ENCODE measurements at regions not wholly inside any gene's neighbourhood (a gene's known extent, or its start where the extent isn't known, plus 50 kb on each side); places are given as distances from the start of the nearest gene placed in this dataset.

DNA sequence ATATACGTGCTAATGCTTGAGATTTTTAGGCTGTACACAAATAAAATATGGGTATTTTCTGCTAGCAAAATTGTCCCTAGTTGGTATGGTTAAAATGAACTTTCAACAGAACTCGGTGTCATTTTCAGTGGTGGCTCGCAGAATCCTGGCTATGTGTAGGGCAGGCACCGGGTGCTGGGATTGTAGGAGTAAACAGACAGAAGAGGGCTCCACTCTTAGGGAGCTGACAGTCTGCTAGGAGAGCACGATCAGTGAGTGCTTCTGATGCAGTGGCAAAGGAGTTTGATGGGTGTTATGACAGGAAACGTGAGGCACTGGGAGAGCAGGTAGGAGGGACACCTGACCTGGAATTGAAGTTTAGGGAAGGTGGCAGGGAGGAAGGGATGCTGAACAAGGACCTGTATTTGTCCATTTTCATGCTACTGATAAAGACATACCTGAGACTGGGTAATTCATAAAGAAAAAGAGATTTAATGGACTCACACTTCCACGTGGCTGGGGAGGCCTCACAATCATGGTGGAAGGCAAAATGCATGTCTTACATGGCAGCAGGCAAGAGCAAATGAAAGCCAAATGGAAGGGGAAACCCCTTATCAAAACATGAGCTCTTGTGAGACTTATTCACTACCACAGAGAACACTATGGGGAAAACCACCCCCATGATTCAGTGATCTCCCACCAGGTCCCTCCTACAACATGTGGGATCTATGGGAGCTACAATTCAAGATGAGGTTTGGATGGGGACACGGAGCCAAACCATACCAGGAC is 105.4 kb upstream of the LCLAT1 start:
- no peak for DNase-seq

DNA sequence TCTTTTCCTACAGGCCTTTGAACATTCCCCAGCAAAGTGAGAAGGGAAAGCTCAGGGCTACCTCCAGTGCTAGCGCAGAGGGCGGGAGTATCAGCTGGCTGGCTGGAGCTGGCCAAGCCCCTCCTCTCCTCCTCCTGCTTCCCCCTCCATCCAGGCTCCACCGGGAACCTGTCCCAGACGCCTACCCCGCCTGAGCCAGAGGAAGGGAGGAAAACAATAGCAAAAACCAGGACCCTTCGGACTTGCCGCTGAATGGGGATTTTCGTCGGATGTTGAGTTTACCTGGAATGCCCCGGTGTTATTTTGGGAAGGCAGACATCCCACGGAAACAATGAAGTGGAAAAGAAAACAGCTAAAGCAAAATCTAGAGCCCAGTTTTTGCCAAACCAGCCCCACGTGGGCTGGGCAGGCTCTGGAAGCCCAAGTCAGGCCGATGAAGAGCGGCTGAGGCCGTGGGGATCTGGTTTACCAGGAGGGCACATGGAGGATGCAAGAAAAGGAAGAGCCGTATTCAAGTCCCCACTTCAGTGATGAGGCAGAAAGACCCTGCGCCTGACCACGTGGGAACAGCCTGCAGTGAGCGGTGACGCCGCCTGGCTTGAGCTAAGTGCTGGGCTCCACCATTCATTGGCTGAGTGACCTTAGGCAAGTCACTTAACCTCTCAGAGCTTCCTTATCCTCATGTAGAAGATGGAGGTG is 100.4 kb upstream of the LCLAT1 start:
- DNase-seq = no peak

DNA sequence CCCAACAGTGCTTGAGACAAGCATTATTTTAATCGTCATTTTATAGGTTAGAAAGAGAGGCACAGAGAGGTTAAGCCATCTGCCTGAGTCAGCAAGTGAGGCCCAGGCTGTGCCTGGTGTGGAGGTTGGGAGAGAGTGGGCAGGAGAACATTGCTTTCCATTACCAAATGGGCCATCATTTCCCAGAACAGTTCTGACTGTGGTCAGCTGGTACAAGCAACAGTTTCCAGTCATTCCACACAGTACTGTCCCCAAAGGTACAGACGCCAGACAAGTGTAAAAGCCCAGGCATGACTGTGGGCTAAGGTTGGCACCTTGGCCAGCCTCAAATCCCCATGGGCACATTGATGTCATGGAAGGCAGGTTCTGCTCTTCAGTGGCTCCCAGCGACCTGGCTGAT is 98.2 kb upstream of the LCLAT1 start:
- no peak for DNase-seq

DNA sequence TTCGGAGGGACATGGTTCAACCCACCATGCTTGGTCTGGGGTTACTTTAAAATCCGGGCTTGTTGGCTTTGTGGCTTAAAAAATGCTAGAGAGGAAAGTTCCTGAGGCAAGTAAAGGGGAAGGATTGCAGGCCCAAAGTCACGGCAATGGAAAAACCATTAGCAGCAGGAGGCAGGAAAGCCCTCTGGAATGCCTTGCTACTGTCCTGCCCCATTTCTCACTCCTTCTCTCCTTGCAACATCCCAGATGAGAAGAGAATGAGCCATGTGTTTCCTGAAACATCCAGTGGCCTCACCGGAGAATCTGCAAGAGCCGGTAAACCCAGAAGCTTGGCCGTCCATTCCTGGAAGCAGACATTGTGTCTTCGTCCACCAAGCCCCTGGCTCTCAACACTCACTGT is 97.4 kb upstream of the LCLAT1 start:
- DNase-seq = no peak

DNA sequence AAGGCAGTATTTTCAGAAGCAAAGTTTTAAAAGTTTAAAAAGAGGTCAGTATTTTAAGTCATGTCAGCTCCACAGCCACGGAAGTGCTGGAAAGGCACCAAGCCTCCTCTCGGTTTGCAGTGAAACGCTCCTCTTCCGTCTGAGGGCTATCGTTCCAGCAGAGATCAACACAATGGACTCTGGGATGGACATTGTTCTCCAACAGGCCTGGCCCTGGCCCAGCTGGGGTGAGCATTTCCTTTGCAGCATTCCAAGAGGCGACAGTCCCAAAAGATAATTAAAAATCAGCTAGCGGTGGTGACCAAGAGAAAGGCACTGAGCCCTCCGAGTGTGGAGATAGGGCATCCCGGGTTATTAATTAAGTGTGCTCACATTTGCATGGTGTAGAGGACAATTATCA is 95.9 kb upstream of the LCLAT1 start:
- no peak for DNase-seq

DNA sequence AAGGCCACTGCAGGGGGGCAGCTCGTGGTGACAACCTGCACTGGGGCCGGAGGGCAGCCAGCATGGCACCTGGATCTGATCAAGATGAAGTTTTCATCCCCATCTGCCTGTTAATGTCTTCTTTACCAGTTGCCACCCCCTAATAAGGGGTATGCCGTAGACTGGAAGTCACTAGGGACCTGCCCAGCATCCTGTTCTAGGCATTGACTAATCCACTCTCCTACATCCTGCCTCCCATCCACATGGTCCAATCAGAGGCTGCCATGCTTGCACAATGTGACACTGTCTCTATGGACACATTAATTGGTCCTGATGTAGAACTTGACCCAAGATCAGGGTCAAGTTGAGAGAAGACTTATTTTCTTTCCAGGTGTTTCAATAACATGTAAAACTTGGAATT is 95.1 kb upstream of the LCLAT1 start:
- DNase-seq = no peak

DNA sequence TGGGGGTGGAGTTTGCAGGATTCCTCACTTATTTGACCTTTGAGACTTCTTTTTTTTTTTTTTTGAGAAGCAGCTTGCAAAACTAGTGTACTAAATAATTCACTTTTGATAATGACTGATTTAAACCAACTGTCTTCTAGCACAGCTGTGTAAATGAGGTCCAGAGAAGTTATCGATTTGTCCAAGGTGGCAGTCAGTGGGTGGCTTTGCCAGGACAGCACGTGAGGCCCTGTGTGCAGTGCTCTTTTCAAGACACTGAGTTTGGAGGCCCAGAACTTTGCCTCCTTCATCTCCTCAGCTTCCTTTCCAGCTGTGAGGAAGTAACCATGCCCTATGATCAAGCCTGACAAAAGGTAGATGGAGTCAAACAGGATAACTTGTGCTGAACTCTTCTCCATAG is 92.9 kb upstream of the LCLAT1 start:
- no peak for DNase-seq

DNA sequence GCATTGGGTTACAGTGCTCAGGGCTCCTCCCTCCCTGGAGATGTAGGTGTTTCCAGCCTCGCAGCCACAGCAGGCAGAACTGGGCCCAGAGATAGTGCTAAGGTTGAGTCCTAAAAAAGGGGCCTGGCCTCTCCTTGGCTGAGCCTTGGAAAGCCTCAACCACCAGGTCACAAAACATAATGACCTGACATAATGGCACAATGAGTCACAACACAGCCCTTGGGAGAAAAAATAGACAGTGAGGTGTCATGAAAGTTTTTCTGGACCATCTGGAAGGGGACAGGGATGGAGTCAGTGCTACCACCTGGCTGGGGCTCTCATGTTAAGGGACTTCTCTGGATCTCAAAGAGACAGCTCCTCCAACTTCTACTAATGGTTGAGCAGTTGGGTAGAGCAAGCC is 92.4 kb upstream of the LCLAT1 start:
- no peak for DNase-seq

DNA sequence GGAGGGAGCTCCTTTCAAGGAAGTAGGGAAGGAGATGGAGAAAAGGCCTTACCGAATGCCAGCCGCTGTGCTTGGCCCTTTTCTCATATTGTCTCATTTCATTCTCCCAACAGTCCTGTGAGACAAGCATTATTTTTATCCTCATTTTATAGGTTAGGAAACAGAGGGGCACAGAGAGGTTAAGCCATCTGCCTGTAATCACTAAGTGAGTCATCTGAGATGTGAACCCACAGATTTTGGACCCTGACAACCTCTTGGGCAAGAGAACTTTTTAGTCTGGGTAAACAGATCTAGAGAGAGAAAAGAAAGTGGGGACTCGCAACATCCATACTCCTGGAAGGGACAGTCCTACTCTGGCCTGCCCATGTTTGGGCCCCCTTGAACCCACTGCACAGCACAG is 91.7 kb upstream of the LCLAT1 start:
- no peak for DNase-seq

DNA sequence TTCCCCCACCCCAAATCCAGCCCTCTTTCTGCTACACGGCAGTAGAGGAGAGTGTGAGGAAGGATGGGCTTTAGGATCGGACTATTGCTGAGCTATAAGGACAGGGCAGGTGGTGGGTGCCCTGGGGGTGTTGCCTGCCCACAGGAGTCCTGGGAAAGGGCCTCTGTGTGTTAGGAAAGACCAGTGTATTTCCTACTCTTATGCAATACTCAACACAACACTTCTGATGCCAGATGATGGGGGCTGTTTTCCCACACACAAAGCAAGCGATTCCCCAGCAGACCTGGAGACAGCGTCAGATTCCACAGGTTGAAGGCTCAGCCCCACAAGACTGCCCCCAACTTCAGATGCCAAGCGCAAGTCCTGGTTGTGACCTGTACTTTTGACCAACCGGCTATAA is 91.0 kb upstream of the LCLAT1 start:
- DNase-seq = no peak

DNA sequence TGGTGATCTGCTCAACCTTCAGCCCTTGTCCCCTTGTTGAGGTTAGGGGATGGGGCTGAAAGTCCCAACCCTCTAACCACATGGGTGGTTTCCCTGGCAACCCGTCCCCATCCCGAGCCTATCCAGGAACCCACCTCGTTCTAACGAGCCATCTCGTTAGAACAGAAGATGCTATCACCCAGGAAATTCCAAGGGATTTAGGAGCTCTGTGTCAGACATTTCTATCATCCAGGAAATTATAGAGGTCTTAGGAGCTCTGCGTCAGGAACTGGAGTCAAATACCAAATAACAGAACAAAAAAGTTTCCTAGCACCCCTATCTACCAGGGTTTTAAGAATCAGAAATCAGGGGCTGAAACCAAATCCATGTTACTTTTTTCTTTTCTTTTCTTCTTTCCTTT is 90.3 kb upstream of the LCLAT1 start:
- DNase-seq = no peak

DNA sequence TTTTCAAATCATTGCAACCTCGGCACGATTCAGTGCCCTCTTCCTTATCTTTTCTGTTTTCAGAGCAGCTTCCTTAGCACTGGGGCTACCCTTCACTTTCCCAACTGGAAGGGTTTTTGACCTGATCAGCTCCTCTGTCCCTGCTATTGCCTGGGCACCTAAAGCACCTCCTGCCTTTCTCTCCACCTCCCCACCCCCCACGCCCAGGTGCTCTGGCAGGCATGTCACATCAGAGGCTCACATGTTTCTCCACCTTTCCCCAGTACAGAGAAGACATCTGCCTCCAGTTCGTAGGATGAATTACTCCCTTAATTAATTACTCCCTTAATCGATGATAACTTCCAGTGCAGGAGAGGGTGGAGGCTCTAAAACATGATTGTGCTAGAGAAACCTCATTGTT is 88.7 kb upstream of the LCLAT1 start:
- no peak for DNase-seq

DNA sequence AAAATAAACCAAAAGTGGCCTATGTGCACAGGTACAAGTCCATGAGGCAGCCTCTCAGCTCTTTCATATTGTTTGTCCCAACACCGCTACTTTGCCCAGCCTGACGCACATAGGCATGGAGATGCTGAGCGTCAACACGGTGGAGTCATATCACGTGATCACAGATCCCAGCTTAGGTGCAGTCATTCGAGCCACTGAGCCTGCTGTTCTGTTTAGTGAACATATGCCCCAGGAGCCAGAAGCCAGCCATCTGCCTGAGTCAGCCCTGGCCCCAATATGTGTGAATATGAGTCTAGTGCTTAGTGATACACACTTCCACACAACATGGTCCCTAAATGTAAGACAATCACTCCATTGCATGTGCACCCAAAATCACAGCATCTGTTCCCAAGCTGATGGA is 88.2 kb upstream of the LCLAT1 start:
- DNase-seq = no peak

DNA sequence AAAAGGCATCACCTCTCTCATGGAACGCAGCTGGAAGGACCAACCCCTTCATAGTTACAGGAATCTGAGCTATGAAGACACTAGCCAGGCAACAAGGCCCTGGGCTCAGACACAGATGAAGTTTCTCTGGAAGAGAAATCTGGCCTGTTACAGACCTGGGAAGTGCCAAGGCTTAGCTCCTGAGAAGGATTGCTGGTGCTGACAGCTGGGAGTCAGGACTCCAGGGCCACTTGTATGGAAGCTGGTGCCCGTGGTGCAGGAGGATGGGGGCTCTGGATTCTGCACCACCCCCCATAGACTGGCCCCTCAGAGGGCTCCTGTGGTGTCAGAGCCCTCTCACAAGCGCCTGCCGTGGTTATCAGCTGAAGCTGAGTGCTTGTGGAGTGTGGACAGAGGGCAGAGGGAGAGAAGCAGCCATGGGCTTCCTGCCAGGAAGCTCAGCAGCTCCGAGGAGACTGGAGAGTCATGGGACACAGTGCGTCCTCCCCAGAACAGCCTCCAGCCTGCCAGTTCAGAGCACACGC is 87.3 kb upstream of the LCLAT1 start:
- DNase-seq = peak; percentile 15

DNA sequence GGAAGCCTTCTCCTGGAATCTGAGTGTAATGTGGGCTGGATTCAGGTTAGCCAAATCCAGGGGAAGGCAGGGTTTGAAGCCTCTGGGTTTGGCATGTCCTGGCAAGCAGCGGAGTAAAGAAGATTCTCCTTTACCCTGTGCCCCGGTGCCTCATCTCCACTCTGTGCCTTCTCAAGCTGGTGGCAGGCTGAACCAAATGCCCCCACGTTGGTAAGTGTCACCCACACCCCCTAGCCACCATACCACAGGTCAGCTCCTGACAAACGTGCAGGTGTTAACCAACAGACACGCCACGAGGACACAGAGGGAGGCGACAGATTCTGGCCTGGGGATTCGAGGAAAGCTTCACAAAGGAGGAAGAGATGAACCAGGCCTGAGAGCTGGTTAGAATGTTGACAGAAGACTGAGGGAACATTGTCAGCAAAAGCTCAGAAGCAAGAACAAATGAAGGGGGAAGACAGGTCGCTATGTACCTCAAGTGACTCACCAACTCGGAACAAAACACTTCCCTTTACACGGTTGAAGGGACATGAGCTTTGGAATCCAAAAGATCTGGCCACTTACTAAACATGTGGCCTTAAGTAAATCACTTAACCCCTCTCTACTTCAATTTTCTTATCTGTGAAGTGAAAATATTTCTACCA is 85.2 kb upstream of the LCLAT1 start:
- DNase-seq = no peak

DNA sequence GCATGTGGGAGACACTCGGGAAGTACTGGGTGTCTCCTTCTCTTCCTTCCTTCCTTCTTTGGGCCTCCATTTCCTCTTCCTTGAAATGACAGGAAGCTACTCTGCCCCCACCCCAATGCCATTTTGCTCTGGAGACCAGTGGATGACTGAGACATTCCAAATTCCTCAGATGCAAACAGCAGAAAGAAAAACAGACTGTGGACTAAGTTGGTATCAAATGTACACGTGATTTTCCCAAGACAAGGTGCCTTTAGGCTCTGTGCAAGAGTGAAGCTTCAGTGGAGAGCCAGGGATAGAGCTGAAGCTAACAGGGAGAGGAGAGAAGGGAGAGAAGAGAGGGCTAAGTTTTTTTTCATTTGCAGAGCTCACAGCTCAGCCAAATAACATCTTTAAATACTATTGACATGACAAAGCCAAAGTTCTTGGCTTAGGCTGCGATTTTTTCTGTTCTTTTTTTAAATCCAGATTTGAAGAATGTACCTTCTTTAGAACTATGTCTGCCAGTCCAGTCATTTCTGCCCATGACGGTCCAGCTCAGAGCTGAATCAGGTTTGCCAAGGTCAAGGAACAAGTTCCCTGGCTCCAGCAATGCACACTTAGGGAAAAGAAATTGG is 84.5 kb upstream of the LCLAT1 start:
- no peak for DNase-seq

DNA sequence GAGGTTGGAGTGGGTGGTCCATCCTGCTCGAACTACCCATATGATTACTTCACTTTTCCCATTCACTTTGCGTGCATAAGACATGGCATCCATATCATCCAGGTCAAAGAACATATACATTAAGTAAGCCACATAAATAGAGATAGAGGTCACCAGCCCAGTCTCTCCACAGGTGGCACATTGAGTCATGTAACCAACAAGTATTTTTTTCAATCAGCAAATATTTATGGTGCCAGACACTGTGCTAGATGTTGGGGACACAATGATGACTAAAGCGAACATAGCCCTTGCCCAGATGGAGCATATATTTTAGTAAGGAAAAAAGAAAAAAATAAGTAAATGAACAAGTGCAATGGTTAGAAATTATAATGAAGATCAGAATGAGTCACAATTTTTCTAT is 83.6 kb upstream of the LCLAT1 start:
- DNase-seq = no peak

DNA sequence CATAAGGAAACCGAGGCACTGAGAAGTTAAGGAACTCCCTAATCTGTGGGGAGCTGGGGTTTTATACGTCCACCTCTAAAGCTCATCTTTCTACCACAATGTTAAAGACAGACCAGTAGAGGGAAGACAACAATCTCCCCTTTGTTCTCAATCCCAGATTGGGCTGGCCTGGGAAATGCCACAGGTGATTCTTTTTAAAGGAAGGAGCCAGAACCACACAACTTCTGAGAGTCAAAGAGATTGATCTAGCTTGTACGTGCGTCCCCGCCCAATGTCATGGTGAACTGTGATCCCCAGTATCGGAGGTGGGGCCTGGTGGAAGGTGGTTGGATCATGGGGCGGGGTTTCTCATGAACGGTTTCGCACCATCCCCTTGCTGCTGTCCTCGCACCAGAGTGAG is 81.8 kb upstream of the LCLAT1 start:
- no peak for DNase-seq

DNA sequence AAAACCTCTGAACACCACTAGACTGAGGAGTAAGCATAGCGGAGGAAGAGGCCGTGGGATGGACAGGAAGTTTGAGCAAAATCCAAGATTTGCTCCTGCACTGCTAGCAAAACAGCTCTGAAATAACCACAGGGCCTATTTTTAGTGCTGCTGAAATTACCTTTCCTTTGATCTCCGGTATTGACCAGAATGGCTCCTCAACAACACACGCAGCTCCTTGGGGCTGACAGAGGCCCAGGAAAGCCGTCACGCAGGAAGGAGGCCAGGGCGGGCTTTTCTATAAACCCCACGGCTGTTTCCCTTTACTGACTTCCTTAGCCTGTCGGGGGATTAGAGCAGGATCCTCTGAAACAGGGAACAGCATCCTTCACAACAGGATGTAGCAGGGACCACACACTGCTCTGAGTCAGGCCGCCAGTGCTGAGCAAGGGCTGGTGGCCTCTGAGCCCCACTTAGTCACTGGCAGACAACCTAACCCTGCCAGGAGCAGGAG is 80.8 kb upstream of the LCLAT1 start:
- no peak for DNase-seq

DNA sequence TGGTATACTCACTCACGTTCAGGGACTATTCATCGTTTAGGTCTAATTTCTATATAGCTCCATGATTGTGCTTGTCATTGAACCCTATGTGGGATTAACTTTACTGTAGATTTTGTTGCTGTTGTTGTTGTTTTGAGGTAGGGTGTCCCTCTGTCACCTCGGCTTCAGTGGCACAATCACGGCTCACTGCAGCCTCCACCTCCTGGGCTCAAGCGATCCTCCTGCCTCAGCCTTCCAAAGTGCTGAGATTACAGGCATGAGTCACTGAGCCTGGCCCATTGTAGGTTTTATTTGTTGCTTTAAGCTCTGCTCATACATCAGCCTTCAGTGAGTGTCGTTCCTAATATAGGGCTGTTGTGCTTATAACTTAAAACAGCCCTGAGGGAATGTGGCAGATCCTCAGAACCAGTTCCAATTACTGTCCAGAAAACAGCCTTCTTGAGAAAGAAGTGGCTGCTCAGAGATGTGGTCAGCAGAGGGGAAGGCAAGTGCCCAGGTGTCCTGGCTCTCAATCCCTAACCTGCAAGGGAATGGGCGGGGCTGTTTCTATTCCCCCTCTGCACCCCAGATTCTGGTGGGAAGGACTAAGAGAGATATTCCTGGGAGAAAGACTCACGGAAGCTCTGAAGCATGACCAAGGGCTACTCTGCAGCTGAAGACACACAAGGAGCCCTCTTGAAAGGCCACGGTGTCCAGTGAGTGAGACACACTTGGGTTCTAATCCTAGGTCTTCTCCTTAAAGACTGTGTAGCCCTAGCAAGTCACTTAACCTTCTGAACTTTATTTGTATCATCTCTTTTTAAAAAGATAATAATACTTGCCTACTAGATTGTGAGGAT is 79.6 kb upstream of the LCLAT1 start:
- no peak for DNase-seq

DNA sequence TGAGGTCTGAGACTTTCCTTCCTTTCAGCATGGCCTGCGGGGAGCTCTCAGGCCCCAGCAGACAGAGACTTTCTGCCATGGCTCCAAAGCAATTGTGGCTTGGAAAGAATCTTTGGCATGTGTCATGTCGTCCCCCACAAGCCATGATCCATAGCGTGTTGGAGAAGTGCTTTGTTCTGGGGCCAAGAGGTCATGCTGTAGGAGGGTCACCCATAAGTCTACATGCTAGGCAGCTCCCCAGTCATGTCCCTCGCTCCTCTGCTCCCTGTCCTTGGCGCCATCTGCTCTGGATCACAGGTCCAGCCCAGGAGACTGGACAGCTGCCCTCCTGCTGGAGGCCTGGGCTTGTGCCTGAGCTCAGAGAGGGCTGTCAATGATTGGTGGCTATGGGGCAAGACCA is 78.8 kb upstream of the LCLAT1 start:
- no peak for DNase-seq

DNA sequence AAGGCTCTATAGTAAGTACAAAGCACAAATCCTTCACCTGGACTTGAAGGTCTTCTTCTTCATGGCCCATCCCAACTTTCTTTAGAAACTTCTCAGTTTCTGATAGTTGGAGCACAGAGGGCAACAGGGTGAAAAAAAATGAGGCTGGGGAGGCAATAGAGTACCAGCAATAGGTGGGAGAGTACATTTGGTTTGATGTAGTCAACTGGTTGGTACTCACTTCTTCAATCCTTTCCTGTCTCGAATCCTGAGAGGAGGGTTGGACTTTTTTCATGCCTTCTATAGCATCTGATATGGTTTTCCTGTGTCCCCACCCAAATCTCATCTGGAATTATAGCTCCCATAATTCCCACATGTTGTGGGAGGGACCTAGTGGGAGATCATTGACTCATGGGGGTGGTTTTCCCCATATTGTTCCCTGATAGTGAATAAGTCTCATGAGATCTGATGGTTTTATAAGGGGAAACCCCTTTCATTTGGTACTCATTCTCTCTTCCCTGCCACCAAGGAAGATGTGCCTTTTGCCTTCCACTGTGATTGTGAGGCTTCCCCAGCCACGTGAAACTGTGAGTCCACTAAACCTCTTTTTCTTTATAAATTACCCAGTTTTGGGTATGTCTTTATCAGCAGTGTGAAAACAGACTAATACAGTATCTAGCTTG is 75.9 kb upstream of the LCLAT1 start:
- DNase-seq = no peak
